Midbrain (tissue), 1 donor: ENCODE measurements at regions not wholly inside any gene's neighbourhood (a gene's known extent, or its start where the extent isn't known, plus 50 kb on each side); places are given as distances from the start of the nearest gene placed in this dataset.

Experiments used
- DNase-seq: peaks from one replicate; lab custom pipeline; 2025; lab: John Stamatoyannopoulos, UW

DNA sequence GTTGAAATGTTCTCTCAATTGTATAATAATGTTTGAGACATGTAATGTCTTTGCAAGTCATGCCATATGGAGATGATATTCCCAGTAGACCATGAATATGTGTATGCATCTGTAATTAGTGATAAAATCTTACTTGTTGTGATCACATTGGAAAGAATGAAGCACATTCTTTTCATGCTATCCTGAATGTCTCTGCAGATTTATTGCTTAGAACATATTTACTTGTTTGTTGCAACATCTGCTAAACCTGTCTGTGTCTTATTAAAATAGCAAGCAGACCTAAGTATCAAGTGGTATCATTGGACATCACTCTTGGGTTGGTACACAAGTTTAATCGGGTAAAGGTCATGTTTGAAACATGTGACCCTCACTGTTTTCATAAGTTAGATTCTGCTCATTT lies 265.5 kb upstream of the CD180 start:
- no peak for DNase-seq

DNA sequence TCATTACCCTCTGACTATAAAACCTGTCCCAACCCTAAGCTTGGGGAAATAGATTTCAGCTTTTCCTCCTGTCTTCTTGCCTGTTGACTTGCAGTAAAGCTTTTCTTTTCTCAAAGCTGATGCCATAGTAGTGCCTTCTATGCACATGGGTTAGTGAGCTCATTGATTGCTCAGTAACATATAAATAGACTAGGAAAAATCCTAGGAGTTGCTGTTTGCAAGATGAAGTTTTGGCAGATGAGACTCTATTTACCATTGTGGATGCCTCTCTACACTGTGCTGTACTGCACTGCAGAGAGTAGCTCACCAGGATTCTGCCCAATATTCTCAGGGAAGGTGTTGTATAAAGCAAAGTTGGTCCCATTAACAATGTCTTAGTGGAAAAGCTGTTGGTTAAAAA lies 262.7 kb upstream of the CD180 start:
- DNase-seq = no peak

- DNase-seq = no peak
Observed at GRCh38 chr5:67455970-67456369, 259.4 kb upstream of the CD180 start.

- DNase-seq = no peak
Observed at GRCh38 chr5:67454957-67455561, 258.5 kb upstream of the CD180 start.

DNA sequence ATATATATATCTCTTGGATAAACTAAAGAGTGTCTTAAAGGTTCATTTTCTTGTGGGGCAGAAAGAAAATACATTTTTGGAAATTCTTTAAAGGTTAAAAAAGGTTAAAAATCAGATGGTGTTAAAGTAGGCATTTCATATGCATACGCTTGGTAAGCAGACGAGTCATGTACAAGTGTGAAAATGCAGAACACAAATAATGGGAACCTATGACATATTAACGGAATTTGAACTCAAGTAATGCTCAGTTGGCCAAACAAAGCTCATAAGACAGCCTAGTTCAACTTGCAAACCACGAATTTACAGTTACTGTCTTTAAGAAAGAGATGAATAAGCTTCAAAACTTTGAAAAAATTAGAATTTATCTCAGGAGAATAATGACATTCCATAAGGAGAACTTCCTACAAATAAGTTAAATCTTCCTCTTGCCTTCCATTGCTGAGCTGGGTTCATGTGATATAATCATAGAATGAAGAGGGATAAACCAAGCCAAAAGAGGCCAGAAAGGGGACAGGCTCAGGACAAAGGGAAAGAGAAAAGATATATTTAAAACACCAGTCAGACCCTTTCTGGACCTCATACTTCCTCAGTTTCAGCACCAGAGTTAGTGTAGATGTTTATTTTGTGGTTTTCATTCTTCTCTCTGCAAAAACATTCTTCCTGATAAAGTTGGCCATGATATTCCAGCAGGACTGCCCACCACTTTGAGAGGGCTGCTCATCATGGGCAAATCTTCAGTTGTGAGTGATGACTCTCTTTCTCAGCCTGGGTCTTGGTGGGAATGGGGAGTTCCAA lies 256.7 kb upstream of the CD180 start:
- no peak for DNase-seq

- no peak for DNase-seq
Observed at GRCh38 chr5:67451640-67452279, 255.2 kb upstream of the CD180 start.

DNA sequence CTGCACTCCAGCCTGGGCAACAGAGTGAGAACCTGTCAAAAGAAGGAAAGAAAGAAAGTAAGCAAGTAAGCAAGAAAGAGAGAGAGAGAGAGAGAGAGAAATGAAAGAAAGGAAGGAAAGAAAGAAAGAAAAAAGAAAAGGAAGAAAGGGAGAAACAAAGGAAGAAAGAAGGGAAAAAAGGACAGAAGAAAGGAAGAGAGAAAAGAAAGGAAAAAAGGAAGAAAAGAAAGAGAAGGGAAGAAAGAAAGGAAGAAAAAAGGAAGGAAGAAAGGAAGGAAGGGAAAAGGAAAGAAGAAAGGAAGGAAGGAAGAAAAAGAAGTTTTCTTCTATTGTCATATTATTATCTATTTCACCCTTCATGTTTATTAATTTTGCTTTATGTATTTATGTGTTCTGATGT lies 251.1 kb upstream of the CD180 start:
- no peak for DNase-seq

GRCh38 chr5:67437905-67438845 lies 241.6 kb upstream of the CD180 start:
- no peak for DNase-seq

DNA sequence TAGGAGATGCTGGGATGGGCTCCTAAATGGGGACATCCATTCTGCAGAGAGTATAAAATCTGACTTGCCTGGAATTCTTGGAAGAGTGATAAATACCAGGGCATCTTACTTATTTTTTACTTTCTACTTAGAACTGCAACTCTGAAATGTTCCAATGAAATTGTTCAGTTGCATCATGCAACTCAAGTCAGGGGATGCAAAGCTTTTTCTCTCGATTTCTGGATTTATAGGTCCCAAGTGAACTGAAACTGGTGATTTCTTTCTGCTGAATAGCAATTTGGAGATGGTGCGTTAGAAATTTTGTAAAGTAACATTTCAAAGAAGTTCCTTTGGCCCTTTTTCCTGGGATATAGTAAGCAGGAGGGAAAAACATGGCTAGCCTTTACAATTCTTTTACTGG lies 238.4 kb upstream of the CD180 start:
- no peak for DNase-seq

GRCh38 chr5:67434466-67434865 lies 237.9 kb upstream of the CD180 start:
- no peak for DNase-seq

DNA sequence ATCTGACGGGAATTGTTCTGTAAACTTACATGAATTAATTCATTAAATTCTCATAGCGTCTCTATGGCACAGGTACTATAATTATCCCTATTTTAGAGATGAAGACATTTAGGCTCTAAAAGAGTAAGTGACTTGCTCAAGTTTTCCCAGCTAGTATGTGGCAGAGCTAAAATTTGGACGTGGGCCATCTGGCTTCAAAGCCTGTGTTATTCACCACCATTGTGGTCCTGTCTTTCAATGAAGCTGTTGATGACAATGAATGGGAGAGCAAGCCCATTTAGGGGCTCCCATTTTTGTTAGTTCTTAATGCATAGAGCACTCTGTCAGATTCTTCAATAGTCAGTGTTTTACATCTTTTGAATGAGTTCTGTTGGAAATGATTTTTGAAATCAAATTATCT lies 236.0 kb upstream of the CD180 start:
- no peak for DNase-seq

DNA sequence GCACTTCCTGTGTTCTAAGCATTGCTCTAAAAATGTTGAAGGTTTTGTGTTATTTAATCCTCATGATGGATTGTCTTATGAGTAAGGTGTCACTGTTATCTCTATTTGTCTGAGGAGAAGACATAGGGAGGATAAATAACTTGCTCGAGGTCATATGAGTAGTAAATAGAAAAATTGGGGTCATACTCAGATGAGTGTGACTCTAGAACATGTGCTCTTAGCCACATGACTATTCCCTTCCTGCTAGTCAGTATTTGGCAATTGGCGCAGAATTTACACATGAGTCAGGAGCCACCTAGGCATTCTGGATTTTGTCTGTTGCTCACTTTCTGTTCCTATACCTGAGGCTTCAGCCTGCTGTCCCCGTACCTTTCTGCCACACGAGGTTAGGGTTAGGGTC lies 234.6 kb upstream of the CD180 start:
- no peak for DNase-seq

DNA sequence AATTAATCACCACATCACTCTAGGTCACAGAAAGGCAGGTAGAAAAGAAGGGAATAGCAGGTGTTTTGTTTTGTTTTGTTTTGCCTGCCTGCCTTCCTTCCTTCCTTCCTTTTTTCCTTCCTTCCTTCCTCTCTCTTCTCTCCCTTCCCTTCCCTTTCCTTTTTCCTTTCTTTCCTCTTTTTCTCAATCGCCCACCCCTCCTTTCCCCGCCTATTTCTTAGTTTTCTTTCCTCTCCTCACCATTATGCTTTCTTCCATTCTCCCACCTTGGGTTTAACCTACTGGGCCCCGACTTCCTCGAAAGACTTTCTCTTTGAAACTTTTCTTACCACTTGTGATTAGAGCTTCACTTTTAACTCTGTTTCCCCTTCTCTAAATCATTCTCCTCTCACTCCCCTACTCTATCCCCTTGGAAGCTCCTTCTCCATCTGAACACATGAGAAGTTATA lies 231.3 kb upstream of the CD180 start:
- DNase-seq = no peak

DNA sequence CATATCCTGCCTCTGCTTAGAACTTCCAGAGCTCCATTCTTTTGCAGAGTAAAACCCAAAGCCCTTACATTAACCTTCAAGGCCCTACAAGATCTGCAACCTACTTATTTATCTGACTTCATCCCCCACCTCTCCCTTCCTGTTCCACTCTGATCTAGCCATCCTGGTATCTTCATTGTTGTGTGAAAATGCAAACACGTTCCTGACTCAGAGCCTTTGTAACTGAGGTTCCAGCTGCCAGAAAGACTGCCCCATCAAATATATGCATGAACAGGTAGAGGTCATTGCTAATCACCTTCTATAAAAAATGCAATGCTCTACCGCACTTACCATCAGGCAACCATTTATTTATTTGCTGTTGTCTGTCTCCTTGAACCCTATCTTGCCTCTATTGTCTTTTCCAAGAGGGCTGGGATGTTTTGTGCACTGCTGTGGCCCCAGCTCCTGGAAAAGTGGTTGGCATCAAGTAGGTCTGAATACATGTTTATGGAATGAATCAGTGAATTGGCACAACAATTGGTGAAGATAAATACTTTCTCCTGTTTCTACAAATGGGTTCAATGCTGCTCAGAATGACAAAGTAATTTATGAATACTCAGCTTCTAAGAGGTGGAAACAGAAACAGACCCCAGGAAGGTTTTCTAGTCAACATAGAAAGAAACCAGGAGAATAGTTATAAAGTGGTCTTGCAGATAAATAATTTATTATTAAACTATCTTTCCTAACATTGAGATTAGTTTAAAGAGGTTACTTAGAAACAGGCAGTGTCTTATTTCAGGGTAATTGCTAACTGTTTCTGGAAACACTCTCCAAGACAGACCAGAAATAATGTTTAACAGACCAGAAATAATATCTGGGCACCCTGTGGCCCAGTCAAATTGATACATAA lies 230.6 kb upstream of the CD180 start:
- no peak for DNase-seq

- DNase-seq = no peak
Observed at GRCh38 chr5:67425514-67425913, 228.9 kb upstream of the CD180 start.

GRCh38 chr5:67417839-67418238 lies 221.2 kb upstream of the CD180 start:
- DNase-seq = no peak

DNA sequence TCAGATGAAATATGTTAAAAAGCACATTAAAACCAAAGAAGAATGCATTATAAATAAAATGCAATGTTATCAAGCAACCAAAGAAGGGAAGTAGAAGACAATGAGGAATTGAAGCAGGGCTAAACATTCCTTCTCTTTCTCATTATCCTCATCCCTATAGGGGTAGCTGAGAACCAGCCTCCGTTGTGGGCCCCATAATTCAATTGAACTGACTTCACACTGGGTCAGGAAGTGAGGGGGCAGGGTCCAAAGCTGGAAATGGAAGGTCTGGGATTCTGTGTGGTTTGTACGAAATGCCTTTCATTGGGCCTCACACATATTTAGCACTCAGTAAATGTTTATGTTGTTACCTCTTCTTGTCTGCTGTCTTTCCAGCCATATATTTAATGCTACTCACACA lies 220.4 kb upstream of the CD180 start:
- no peak for DNase-seq

DNA sequence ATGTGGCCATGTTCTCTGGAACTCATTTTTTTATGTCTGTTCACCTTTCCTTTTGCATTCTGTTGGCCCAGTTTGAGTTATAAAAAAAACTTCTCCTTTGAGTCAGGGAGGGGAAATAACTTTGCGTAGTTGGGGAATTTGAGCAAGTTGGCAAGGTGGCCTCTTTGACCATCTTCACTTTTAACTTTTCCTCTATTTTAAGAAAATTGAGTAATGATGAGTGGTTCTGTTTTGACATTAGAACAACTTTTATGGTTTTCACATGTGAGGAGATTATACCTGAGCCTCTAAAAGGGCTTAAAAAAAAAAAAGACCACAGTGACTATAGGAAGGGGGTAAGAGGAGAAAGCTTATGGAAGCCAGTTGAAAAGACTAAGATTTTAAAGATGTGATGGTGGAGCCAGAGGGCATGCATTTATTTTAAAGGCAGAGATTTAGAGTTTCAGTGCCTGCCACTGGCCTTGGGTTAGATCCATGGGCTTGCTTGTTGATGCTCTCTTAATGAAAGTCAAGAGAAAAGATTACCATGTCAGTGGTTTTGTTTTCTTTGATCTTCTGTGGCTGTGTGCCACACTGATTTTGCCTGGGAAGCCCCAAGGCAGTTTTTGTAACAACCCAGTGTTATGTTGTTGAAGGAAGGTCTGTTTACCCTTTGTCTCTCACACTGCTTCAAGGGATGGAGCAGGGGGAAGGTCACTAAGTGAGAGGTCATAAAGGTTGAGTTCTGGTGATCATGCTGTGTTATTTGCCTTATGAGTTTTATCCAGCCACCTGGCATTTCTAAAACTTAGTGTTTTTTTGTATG lies 219.7 kb upstream of the CD180 start:
- DNase-seq = no peak

GRCh38 chr5:67414712-67415111 lies 218.1 kb upstream of the CD180 start:
- no peak for DNase-seq

DNA sequence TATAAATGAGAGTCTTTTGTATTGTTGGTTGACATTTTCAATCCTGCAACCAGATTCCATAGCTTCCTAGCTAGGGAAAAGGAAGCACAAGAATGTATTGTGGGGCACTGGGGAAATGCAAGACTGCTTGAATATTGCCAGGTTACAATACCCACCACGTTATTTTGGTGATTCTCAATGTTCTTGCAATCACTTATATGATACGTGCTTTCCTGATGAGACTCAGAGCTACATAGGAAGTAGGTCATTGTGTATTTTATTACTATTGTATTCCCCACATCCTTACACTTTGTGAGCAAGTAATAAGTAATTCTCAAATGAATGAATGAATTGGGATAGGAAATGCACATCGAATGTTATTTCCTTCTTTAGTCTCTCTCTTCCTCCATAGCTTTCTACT lies 217.1 kb upstream of the CD180 start:
- no peak for DNase-seq
